Suppressor macrophage treated with lipopolysaccharide for 1 hour (primary cell): ENCODE measurements at regions not wholly inside any gene's neighbourhood (a gene's known extent, or its start where the extent isn't known, plus 50 kb on each side); places are given as distances from the start of the nearest gene placed in this dataset.
A peak's percentile ranks its signal among the peaks of the same experiment; 100 is the strongest.
"Not testable (repeated sequence)": the region's sequence is repeated elsewhere in the genome, so short reads cannot be mapped to it uniquely, and the experiment has no call there.

Source experiments
- DNase-seq, 3 donors: peaks; one replicate each; pipeline ENCODE4 v3.0.0-alpha.2; 2020 to 2022

- DNase-seq = peak; percentile 80 to 94 (median 94)
Observed at GRCh38 chr15:100721758-100722550, 119.6 kb downstream of the ASB7 start.

- no peak for DNase-seq
Observed at GRCh38 chr15:100722551-100723314, 120.3 kb downstream of the ASB7 start.

DNA sequence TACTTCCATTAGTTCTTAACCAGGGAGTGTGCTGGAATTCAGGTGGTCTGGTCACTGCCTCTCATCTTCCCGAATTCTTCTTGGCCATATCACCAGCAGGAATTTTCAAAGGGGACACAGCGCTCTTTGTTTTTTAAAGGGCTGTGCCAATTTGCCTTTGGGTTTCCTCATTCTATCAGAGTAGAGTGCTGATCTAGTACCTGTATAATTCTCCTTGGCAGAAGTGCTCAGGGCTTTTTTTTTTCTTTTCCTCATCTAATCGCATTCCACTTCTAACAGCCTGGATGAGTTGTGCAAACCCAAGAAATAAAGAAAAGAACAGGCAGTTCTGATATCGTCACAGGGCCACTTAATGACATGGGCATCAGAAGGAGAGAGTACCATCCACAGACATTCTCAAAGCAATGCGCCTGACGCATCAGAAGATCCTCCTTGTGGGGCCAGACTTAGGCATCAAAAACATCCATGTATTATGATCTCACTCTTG, 121.0 kb downstream of the ASB7 start:
- DNase-seq = no peak

- DNase-seq = no peak
Observed at GRCh38 chr15:100725121-100726069, 123.0 kb downstream of the ASB7 start.

DNA sequence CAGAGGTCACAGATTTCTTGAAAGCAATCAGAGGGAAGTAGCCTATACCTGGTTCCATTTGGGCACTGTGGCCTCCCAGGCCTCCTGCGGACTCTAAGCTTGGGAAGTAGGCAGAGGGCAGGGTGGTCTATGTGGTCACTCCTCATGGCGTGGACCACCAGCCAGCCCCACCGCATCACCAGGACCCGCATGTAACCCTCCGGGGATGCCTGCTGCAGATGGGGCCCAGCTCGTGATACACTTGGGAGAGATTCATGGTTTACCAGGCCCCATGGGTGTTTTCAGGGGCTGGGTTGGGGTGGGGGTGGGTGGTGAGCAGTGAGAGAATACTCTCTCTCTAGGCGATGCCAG, 123.7 kb downstream of the ASB7 start:
- DNase-seq = no peak

DNA sequence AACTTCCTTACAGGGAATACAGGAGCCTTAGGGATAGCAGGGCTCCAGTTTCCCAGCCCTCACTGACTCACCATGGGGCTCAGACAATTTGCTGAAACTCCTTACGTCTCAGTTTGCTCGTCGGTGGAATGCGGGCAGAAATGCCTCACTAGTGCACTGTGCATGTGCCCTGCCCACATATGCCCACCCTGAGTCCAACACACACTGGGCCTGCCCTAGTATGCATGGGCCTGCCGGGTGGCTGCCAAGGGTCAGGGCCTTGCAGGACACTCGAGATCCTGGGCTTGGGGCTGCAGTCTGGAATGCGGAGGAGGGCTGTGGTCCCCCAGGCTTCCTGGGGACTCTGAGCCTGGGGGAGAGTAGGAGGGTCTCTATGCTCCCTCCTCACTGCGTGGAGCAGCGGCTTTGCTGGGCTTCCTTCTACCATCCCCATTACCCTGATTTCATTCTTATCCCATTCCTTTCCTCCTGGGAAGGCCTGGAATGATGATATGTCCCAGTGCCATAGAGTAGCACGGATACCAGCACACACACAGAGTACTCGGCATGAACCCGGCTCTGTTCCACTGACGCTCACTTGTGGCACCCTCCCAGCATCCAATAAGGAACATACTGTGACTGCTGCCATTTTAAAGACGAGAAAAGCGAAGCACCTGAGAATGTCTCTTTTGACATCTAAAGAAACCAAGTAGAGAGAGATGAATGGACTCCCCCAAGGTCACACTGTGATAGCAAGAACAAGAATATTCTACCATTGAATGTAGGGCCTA, 124.2 kb downstream of the ASB7 start:
- no peak for DNase-seq

GRCh38 chr15:100727291-100727851, 125.0 kb downstream of the ASB7 start:
- no peak for DNase-seq

- no peak for DNase-seq
Observed at GRCh38 chr15:100728371-100729201, 126.2 kb downstream of the ASB7 start.

GRCh38 chr15:100729461-100729860, 127.1 kb downstream of the ASB7 start:
- DNase-seq = no peak

DNA sequence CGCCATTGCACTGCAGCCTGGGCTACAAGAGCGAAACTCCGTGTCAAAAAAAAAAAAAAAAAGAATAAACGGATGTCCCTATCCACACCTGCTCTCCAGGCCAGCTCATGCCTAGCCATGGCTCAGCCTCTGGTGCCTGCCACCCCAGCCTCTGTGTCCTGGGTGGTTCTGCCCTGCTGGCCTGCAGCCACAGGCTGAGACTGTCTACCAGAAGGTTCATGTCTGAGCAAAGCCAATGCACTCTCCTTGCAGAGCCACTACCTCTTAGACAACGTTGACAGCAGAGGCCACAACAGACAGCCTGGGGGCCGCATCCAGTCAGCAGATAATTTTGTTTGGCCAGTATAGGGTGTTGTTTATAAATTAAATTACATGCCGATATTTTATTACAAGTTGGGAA, 127.7 kb downstream of the ASB7 start:
- no peak for DNase-seq

DNA sequence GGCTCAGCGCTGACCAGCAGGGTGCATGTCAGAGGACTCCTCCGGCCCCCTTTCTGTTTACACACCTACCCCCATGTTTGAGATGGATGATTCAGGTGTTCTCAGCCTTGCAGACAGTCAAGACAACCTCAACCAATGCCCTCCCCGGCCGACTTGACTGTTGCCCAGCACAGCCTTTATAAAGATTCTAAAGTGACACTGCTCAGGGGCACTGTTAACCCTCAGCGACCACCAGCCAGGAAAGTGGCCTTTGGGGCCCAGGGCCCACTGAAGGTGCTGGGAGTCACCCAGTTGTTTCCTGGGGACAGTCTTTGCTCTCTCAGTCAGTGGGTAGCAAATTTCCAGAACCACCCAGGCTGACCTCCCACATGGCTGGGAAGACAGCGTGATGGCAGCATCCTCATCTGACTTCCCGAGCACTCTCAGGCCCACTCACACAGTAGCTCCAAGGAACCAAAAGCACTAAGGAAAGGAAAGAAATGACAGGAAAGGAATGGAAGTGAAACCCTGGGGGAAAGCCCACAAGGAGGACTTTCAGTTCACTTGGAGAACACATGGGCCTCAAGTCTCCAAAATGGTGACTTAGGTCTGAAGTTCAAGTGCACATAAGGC, 128.4 kb downstream of the ASB7 start:
- DNase-seq = peak; percentile 21 to 60 (median 40)

- DNase-seq = no peak
Observed at GRCh38 chr15:100731267-100732152, 129.1 kb downstream of the ASB7 start.

- DNase-seq = no peak
Observed at GRCh38 chr15:100732211-100733055, 130.0 kb downstream of the ASB7 start.

- no peak for DNase-seq
Observed at GRCh38 chr15:100733101-100733842, 130.9 kb downstream of the ASB7 start.

- DNase-seq = not testable (repeated sequence)
Observed at GRCh38 chr15:100733843-100734185, 131.4 kb downstream of the ASB7 start.

DNA sequence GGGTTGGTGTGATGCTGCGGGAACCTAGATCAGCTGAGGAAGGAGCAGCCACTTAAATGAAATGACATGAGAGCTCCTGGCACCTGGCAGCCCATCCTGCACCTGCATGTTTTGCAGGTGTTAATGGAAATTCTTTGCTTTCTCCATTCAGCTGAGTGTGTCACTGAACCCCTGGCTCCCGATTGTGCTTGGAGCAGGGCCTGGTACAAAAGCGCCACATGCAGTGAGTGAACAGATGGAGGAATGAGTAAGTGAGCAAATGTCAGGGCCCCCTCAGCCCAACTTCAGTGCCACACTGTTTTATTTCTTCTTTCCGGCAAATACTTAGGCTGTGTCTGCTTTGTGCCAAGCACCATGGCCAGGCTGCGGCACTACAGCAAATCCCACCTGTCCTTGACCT, 132.2 kb downstream of the ASB7 start:
- no peak for DNase-seq

DNA sequence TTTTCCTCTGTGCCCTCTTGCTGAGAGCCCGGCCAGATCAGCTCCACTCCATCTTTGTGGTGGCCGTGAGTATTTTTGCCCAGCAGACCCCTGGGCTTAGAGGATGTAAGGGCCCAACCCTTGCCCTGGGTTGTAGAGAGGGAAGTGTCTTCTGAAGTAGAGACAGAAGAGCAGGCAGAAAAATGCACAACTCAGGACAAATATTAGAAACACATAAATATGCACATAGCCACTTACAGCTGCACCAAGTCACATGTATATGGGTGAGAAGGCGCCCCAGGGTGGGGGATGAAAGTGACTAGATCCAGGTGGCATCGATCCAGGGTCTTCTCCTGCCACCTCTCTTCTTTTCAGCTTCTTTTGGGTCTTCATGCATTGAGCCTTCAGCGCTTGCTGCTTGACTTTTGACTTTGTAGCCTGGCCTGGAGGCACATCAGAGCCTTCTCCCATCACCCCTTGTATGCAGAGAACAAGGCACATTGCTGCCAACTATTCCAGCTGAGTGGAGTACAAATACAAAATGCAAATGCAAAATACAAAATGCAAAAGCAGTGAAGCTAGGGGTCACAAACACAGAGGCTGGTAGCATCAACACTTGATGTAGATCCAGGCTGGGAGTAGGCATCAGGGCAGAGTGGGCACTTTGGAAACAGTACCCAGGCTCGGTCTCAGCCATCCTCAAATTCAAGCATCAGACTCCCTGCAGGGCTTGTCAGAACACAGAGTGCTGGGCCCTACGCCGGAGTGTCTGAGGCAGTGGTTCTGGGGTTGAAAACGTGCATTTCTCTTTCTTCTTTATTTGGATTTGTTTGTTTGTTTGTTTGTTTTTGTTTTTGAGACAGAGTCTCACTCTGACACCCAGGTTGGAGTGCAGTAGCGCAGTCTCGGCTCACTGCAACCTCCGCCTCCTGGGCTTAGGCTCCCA, 133.0 kb downstream of the ASB7 start:
- no peak for DNase-seq
